ENCODE measurements at regions not wholly inside any gene's neighbourhood (a gene's known extent, or its start where the extent isn't known, plus 50 kb on each side); places are given as distances from the start of the nearest gene placed in this dataset.
A peak's percentile ranks its signal among the peaks of the same experiment; 100 is the strongest.

GRCh38 chr10:93160829-93161228, 87.1 kb downstream of the CYP26A1 start:
- DNase-seq (ENCODE audit: extremely low spot score, unreplicated experiment): no peak
- H3K27ac Mint-ChIP-seq (ENCODE audit: unreplicated experiment): no peak overlapping the region
- H3K4me3 Mint-ChIP-seq (ENCODE audit: unreplicated experiment): no peak overlapping the region
- H3K27me3 Mint-ChIP-seq (ENCODE audit: unreplicated experiment): no peaks in the 10 kb centered on the region
- TF ChIP-seq CTCF (IDR thresholded peaks at IDR 0.05): no peak
- peaks cover 15% of the 10 kb centered on the region for H3K9me3 Mint-ChIP-seq (ENCODE audit: unreplicated experiment)
- H3K36me3 Mint-ChIP-seq (ENCODE audit: unreplicated experiment): no peaks in the 10 kb centered on the region
- H3K4me1 Mint-ChIP-seq (ENCODE audit: unreplicated experiment): peaks cover 14% of the 10 kb centered on the region

GRCh38 chr10:93165367-93165766, 91.7 kb downstream of the CYP26A1 start:
- H3K4me1 Mint-ChIP-seq (ENCODE audit: unreplicated experiment): peaks cover 17% of the 10 kb centered on the region
- DNase-seq (ENCODE audit: extremely low spot score, unreplicated experiment): no peak
- H3K9me3 Mint-ChIP-seq (ENCODE audit: unreplicated experiment): peaks cover 6% of the 10 kb centered on the region
- H3K4me3 Mint-ChIP-seq (ENCODE audit: unreplicated experiment): no peak overlapping the region
- H3K36me3 Mint-ChIP-seq (ENCODE audit: unreplicated experiment): peaks cover 4% of the 10 kb centered on the region
- no peaks in the 10 kb centered on the region for H3K27me3 Mint-ChIP-seq (ENCODE audit: unreplicated experiment)
- TF ChIP-seq CTCF (IDR thresholded peaks at IDR 0.05): no peak
- H3K27ac Mint-ChIP-seq (ENCODE audit: unreplicated experiment): peak overlapping the region; percentile 74

DNA sequence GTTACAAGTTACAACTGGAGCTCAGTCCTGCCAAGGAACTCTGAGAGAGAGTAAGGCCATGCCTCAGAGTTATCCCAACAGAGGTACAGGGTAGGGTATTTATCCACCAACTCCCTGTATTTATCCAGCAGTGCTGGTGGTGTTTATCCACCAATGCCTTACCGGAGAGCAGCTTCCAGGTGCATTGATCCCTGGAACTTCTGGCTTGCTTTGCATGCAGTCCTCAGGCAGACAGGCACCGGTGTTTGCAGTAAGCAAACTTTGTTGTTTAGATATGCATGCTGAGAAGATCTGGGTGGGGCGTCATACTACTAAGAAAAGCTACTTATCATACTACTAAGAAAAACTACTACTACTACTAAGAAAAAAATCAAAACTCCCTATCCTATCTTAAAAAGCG, 92.4 kb downstream of the CYP26A1 start:
- peaks cover 16% of the 10 kb centered on the region for H3K4me1 Mint-ChIP-seq (ENCODE audit: unreplicated experiment)
- peaks cover 5% of the 10 kb centered on the region for H3K36me3 Mint-ChIP-seq (ENCODE audit: unreplicated experiment)
- no peaks in the 10 kb centered on the region for H3K27me3 Mint-ChIP-seq (ENCODE audit: unreplicated experiment)
- H3K9me3 Mint-ChIP-seq (ENCODE audit: unreplicated experiment): peaks cover 8% of the 10 kb centered on the region
- H3K27ac Mint-ChIP-seq (ENCODE audit: unreplicated experiment): peak overlapping the region; percentile 74
- TF ChIP-seq CTCF (IDR thresholded peaks at IDR 0.05): no peak
- H3K4me3 Mint-ChIP-seq (ENCODE audit: unreplicated experiment): no peak overlapping the region
- no peak for DNase-seq (ENCODE audit: extremely low spot score, unreplicated experiment)

DNA sequence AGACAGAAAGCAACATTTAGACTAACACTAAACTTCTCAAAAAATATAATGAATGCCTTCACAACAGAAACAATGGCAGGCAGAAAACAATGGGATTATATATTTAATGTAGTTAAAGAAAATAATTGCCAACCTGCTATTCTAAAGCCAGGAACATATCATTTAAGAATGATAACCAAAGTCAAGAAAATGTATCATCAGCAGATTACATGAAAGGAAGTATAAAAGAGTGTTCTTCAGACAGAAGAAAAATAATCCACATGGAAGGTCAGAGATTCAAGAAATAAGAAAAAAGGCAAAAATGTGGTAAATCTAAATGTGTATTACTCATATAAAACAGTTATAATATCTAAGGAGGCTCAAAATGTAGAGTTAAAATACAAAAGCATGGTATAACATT, 98.1 kb downstream of the CYP26A1 start:
- Mint-ChIP-seq H3K36me3 (ENCODE audit: unreplicated experiment) (peaks cover 5% of the 10 kb centered on the region), H3K4me3 (ENCODE audit: unreplicated experiment) (no peak overlapping the region), H3K27ac (ENCODE audit: unreplicated experiment) (no peak overlapping the region), H3K4me1 (ENCODE audit: unreplicated experiment) (no peaks in the 10 kb centered on the region), H3K9me3 (ENCODE audit: unreplicated experiment) (peaks cover 8% of the 10 kb centered on the region), H3K27me3 (ENCODE audit: unreplicated experiment) (peaks cover 13% of the 10 kb centered on the region)
- DNase-seq (ENCODE audit: extremely low spot score, unreplicated experiment): no peak
- no peak for TF ChIP-seq CTCF (IDR thresholded peaks at IDR 0.05)

DNA sequence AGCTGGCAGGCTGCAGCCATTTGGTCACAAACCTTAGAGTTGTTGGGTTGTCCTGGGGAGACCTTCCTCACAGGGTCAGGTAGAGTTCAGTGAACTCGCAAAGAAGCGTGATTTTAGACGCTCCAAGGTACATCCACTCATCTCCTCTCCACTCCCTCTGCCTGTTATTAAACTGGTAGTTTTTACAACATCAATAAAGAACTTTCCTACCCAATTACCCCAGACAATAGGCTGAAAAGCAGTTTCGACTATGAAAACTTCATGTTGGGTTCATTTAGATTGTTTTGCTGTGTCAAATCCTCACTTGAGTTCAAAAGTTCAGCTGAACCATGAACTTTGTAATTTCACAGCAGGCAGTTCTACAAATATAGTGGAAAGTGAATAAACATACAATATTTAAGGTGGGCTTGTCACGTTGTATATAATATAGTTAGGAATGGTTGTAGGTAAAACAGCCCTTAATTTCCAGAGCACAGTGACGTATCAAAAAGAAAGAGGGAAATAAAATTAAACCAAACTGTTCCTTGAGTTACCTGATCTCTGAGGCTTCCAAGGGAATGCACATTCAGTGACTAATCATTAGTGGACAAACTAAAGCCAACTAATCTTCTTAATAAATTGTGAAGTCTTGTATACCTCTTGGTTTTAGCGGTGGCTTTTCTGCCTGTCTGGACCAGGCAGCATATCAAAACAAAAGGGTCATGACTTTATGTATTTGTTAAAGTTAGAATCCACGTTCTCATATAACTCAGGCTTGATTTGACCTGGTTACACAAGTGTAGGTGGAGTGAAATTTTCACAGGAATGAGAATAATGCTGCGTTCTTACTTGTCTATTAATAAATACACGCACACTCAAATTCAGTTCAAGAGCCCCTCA, 100.5 kb downstream of the CYP26A1 start:
- no peak for DNase-seq (ENCODE audit: extremely low spot score, unreplicated experiment)
- Mint-ChIP-seq H3K36me3 (ENCODE audit: unreplicated experiment) (peaks cover 5% of the 10 kb centered on the region), H3K27me3 (ENCODE audit: unreplicated experiment) (peaks cover 13% of the 10 kb centered on the region), H3K9me3 (ENCODE audit: unreplicated experiment) (peaks cover 8% of the 10 kb centered on the region), H3K4me1 (ENCODE audit: unreplicated experiment) (no peaks in the 10 kb centered on the region), H3K27ac (ENCODE audit: unreplicated experiment) (no peak overlapping the region), H3K4me3 (ENCODE audit: unreplicated experiment) (no peak overlapping the region)
- no peak for TF ChIP-seq CTCF (IDR thresholded peaks at IDR 0.05)
